Epithelial cell of prostate (primary cell): ENCODE measurements at regions not wholly inside any gene's neighbourhood (a gene's known extent, or its start where the extent isn't known, plus 50 kb on each side); places are given as distances from the start of the nearest gene placed in this dataset.

Source experiments
- DNase-seq: peaks from one replicate; pipeline ENCODE4 v3.0.0-alpha.2; 2011; ENCODE audit warnings: low read depth, low spot score
- H3K27ac ChIP-seq: fragments of 450-650 bp; 2 replicates; pipeline ENCODE4 v1.5.1; 2017; ENCODE audit warnings: mild to moderate bottlenecking

DNA sequence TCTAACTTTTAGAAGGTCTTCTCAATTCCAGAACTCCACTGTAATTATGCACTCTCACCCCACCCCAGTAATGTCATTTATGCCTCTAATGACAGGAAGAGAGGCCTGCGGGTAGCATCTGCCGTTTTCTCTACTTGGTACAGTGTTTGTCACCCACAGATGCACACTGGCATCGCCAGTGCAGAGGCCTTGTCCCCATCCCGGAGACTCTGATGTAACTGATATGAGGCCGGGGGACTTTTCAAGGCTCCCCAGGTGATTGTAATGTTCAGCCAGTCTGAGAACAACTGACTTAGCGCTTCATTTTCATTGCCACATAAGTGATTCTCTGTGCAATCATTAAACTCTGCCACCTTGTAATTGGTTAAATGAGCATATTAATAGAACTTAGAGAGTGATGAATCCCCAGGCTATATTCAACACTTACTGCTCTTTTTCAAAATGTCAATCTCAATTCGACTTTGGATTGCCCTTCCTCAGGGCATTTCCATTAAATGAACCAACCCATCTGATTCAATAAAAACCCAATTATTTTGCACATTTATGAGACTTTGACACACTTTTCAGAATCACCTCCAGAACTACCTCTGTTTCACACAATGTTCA, 113.2 kb downstream of the HERPUD2 start:
- no peak for DNase-seq
- no peak overlapping the region for H3K27ac ChIP-seq

DNA sequence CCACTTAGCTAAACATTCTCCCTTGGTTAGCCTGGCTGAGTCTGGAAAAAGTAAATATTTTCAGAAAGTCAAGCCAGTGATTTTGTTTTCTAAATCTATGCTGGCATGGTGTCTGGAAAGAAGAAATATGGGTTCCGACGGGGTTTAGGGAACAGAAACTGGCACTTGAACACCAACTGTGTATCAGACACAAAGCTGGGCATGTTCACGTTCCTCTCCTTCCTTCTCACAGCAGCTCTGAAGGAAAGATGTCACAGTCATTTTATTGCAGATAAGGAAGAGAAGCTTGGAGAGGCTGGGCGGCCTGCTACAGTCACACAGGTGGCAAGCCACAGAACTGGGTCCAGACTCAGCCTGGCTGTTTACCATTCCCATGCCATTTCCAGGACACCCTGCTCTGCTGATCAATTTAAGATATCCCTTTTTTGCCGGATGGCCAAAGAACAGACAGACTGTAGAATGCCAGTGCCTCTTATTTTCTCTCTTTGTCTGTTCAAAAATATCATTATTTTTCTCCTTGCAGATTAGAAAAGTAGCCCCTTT, 118.8 kb downstream of the HERPUD2 start:
- DNase-seq = no peak
- no peak overlapping the region for H3K27ac ChIP-seq

DNA sequence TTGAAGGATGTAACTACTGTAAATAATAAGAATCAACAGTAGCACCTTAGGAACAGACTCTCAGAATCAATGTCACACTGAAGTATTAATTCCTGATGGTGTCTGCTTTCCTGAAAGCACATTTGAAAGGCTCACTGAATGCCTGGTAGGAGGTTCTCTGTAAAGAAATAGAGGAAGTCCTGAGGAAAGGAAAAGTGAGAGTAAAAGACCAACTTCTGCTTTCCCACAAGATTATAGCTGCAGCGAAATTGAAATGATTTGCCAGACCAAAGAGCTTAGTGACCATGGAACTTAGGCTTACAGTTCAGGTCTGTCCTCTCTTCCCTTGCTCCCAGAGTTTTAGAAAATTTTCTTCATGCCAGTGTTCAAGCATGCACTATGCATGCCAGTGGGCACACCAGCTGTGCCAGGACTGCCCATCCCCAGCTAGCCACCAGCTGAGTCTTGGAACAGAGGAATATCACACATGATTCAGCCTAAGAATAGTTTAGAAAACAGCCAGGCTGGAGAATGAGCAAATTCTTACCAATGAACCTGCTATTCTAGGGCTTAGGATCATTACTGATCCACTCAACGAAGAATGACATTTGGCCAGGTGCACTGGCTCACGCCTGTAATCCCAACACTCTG, 123.2 kb downstream of the HERPUD2 start:
- no peak overlapping the region for H3K27ac ChIP-seq
- no peak for DNase-seq

DNA sequence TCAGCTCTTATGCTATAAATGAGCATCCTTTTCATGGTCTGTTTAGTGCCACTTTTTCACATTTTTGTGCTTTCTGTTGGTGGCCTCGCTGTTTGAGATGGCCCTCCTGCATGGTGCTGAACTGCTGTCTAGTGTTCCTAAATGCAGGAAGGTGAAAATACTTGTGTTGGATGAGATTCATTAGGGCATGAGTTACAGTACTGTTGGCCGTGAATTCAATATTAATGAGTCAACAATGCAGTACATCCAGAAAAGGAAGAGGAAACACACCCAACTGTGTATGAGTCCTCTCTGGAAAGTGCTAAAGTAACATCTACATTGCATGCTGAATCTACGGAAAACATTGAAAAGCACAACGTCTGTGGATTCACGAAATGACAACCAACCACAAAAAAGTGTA, 124.0 kb downstream of the HERPUD2 start:
- no peak overlapping the region for H3K27ac ChIP-seq
- no peak for DNase-seq

DNA sequence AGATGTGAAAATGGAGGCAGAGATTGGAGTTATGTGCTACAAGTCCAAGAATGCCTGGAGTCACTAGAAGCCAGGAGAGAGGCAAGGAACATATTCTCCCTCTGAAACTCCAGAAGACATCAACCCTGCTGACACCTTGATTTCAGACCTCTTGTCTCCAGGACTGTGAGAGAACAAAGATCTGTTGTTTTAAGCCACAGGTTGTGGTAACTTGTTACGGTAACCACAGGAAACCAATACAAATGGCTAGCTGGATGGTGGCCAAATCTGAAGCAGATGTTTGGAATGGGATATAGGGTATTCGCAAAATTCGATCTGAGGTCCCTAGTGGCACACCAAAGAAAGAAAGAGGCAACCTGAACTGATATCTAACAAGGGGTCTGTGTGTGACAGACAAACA, 129.0 kb downstream of the HERPUD2 start:
- H3K27ac ChIP-seq = no peak overlapping the region
- DNase-seq = no peak

DNA sequence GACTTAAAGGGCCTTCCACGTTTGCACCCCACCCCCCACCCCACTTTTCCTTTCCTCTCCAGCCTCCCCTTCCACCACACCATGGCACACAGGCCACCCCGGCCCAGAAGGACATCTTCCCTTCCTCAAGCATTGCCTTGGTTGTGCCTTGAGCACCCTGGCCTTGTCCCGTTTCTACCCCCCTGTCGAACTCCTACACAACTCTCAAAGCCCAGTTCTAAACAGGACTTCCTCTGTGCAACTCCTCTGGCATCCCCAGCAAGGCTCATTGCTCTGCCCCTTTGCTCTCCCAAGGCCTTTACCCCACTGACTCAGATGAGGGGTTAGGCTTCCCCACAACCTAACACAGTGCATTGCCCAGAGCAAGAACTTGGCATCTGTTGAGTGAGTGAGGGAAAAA, 136.1 kb downstream of the HERPUD2 start:
- no peak overlapping the region for H3K27ac ChIP-seq
- DNase-seq = no peak

DNA sequence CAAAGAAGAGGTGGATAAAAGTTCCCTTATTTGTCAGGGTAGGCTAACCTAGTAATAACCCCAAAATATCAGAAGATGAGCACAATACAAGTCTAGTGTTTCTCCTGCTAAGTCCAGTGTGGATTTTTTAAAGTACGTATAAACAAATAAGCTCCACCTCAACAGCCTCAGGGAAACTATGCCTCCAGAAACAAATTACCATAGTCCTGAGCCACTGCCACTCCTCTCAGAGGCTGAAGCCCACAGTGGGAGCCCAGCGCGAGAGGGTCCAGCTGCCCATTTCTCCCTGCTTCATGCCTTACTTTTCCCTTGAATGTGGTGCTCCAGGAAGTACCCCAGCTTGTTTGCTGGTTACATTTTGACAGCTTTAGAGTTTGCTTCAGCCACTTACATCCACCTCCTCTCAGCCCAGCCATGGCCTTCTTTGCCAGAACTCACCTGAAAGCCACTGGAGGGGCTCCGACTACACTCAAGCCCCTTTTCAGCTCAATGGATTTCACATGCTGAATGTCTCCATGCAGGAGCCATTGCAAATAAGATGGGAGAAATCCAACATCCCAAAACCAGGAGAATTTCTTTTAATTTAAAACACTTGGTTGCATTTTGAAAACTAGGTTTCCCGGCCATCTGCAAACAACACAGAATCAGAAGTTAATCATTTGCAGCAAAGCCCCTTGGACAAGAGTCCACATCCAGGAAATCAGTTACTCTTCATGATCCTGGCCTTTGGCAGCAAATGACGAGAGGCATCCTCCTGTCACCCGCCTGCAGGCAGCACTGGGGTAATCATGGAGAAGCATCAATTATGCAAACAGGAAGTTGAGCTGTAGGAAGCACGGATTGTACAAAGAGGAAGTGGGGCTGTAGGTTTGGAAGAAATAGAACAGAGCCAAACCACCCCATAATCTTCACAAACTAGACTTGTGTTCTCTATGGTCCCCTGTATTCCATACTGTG, 138.1 kb downstream of the HERPUD2 start:
- H3K27ac ChIP-seq = peak overlapping the region; percentile 73
- no peak for DNase-seq

DNA sequence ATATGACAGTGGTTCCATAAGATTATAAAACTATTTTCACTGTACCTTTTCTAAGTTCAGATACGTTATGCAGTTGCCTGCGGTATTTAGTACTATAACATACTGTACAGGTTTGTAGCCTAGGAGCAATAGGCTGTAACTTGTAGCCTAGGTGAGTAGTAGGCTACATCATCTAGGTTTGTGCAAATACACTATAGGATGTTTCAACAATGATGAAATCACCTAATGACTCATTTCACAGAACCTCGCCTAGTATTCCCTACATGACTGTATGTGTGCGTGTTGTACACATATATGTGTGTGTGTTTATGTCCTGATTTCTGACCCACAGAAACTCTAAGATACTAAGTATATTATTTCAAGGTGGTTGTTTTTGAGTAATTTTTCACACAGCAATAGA, 139.0 kb downstream of the HERPUD2 start:
- peak; percentile 80 for DNase-seq
- peak overlapping the region; percentile 73 for H3K27ac ChIP-seq

DNA sequence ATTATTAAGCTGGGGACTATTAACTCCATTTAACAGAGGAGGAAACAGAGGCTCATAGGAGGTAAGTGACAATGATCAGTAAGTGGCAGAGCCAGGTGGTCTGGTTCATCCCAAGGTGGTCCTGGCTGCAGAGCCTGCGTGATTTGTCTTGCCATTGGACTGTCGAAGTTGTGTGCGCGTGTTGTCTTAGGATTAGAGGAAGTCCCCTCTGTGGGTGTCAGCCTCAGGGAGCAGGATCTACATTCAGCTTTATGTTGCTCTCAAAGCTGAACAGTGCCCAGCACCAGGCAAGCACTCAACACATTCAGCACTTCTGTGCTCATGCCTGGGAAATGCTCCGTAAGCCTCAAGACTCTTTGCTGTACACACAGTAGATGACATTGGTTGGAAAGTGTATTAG, 139.5 kb downstream of the HERPUD2 start:
- DNase-seq = no peak
- peak overlapping the region; percentile 73 for H3K27ac ChIP-seq

DNA sequence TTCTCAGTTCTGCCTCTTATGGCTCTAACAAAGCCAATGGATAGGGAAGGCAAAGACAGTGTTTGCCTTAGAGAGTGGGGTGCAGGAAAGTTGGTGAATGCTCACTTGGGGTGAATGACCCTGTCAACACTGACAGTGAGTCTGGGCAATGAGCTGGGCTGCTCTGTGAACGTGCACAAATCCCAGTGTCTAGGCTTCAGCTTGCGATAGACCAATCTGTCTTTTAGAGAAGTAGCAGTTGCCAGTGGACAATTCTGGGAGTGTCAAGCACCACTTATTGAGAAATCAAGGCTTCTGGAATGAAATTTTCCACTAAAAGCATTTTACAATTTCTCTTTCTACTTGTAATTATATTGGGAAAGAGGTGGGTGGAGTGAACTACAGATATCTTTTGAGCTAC, 141.4 kb downstream of the HERPUD2 start:
- no peak overlapping the region for H3K27ac ChIP-seq
- DNase-seq = no peak

DNA sequence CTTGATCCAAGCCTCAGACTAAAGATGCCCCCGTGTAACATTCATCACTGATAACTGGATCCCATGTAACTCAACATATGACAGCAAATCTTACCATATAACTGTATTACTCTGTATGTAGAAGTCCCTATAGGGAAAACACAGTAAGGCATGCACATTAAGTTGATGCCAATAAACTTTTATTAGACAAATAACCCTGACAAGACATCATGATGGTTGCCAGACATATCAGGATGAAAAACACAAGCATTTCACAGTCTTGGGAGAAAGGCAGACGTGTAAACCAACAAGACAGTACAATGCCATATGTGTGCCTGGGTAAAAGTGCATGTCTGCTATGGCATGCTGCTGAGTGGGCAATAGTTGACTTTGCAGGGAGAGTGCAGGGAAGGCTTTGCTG, 142.2 kb downstream of the HERPUD2 start:
- no peak for DNase-seq
- H3K27ac ChIP-seq = no peak overlapping the region

DNA sequence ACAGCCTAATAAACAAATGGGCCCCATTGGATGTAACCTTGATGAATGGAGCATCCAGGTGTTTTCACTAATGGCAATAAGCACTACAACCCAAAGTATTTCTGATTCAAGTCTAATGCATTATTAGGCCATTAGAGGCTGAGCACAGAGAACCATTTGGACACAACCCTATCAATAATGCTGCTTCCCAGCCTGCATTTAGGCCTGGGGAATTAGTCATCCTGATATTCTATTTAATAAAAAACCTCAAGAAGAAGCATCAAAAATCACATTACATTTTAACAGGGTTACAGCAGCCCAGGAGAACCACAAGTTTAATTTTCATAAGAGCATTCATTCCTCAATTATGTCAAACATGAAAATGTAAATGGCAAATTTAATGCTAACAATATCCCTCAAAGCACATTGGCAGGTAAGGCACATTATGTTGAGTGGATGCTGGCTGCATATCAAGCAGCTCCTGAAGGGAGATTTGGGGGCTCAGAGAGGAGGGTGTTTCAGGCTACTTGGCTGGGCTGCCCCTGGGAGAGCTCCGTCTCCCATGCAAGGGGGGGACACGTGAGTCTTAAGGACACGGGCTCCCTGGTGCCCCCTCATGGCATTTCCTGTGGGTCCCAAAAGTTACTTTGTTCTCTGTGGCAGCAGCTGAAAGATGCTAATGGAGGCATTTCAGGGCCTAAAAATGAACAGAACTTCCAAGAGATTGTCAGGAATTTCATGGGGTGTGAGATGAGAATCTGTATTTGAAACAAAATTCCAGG, 143.4 kb downstream of the HERPUD2 start:
- H3K27ac ChIP-seq = no peak overlapping the region
- DNase-seq = no peak

DNA sequence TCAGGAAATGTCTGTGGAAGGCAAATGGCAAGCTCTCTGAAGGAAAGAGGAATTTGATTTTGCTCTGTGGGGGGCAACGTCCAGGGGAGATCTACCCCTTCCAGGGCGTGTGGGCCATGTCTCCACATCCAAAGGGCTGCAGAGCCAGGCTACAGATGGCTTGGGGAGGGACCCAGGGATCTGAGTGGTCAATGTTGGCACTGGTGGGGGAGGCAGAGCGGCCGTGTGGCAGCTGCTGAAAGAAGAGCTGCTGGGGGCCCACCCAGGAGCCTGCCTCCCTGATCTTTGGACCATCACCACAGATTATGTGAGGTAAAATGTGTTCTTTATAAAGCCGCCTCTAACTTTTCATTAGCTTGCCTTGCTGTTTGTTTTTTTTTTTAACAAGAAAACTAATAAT, 144.1 kb downstream of the HERPUD2 start:
- H3K27ac ChIP-seq = no peak overlapping the region
- no peak for DNase-seq

DNA sequence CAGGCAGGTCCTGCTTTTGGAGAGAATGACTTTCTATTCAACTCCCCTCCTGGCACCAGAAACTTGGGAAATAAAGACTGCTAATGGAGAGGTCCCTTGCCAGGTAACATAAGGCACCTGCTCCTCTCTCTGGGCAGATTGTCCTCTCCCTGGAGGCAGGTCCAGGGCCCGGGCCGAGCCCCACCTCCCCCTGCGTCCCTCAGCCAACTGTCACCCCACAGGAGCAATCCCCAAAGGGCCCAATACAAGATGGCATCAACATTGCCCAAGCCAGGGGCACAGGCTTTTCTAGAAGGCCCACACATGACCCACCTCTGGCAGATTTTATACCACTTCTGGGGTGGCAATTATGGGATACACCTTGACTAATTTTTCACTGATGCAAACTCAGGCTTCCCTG, 145.2 kb downstream of the HERPUD2 start:
- H3K27ac ChIP-seq = no peak overlapping the region
- DNase-seq = no peak

DNA sequence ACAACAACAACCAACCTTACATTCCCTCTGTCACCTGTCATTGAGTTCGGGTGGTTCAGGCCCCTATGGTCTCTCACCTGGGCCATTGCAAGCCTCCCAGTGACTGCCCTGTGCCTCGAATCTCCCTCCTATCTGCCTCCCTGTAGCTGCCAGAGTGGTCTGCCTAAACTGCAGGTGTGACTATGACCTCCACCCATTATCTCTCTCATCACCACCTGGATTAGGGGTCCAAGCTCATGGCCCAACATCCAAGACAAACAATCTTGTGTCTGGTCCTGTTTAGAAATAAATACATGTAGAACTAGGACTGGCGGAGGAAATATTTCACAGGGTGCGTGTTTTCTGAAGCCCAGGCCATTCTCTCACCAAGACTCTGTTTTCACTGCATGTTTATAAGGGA, 146.6 kb downstream of the HERPUD2 start:
- no peak overlapping the region for H3K27ac ChIP-seq
- DNase-seq = no peak

DNA sequence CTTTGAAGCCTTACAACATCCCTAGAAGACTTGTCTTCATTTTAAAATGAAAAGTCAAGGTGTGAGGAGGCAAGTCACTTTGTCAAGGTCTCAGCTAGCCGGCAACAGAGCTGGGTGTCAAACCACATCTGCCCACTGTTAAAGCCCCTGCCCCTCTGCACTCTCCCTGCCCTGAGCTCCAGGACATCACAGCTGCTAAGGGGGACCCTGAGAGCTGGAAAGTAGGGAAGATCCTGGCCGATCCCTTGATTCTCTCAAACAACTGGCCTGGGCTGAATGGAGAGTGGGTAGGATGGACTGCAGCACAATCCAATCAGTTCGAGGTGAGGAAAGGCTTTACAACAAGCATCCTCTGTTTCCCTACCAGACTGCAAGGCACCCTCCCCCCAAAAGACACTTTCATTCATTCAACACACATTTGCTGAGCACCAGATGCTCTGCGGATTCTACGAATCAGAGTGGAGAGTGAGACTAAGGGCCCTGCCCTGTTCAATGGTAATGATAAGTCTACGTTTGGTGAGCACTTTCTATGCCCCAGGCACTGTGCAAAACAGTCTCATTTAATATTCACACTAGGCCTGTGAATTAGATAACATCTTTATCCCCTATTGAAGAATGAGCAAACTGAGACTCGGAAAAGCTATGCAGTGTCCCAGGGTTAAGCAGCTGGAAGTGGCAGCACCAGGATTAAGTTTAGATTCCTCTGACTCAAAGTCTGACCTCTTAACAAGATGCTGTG, 148.1 kb downstream of the HERPUD2 start:
- H3K27ac ChIP-seq = no peak overlapping the region
- DNase-seq = no peak

DNA sequence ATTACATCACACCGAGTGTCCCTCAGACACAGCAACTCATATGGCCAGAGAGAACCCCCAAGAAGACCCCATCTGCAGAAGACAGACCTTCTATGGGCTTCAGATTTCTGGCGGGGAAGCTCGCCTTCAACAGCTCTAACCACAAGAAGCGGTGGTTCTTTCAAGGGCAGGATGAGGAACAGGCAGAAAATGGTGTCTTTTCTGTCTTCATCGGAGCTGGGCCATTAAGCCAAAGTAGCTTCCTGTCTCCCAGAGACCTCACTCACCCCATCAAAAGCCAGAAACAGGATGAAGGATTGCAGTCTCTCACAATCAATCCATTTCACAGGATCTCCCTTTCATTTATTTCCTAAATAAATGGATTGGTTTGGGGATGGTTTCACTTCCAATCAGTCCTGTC, 149.1 kb downstream of the HERPUD2 start:
- no peak overlapping the region for H3K27ac ChIP-seq
- no peak for DNase-seq

DNA sequence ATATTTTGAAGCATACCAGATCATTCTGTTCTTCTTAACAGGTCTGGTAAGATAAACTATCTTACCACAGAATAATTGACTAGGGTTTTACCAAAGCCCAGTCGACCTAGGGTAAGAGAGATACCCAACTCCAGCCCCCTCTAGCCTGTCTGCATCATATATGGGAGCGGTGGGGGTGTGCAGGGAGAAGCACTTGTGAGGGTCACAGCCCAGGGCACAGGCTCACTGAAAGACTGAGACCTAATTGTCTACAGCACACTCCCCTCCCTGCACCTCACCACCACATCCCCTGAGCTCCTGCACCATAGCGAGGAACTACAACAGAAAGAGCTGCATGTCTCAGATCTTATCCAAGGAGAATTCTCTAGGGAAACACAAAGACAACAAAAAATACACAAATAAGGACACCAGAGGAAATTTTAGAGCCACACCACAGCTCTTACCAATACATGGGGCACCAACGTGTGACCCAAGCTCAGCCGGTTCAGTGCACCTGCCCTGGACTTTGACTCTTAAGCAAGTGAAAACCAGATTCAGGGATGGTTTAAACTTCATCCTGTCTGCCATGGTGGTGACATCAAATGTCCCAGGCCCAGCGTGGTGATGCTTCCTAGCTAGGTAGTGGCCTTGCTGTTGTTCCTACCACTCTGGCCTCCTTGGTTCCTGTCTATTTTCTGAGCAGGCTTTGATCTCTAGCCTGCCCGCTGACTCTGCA, 150.8 kb downstream of the HERPUD2 start:
- no peak for DNase-seq
- H3K27ac ChIP-seq = no peak overlapping the region
